LoVo (cell line): ENCODE measurements at regions not wholly inside any gene's neighbourhood (a gene's known extent, or its start where the extent isn't known, plus 50 kb on each side); places are given as distances from the start of the nearest gene placed in this dataset.
"Not testable (repeated sequence)": the region's sequence is repeated elsewhere in the genome, so short reads cannot be mapped to it uniquely, and the experiment has no call there.

Experiments
- DNase-seq: peaks from one replicate; pipeline ENCODE4 v3.0.0-alpha.2; 2016; ENCODE audit warnings: low spot score

DNA sequence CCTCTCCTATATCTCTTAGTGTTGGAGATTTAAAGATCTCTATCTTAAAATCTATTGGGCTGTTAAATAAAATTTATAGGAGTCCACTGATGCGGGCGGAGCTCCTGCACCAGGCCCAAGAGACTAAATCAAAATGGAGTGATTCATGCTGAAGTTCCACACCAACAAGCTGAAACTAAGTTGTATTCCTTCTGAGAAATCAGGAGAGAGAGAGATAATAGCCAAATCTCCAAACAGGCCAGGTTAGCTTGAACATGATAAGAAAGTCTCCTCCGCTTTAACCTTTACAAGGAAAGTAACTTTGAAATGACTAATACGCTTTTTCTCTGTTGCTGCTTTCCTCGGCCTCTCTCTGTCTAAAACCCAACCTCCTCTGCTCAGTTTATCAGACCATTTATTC is 241.9 kb upstream of the NBEA start:
- no peak for DNase-seq

DNA sequence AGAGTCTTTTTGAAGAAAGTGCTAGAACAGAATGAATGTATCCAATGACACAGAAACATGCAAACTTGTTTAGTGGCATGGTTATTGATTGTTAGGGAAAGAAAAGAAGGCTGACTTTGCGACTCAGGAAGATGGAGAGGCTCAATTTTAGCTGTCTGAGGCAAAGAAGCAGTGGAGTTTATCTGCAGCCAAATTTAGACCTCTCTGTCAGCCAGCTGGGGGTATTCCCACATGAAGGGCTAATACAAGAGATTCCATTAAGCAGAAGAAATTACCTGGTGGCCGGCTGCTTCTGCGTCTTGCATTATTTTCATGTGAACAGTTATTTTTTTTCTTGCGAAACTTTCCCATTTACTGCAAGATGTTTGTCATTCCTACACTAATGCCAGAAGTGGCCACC is 240.2 kb upstream of the NBEA start:
- no peak for DNase-seq

DNA sequence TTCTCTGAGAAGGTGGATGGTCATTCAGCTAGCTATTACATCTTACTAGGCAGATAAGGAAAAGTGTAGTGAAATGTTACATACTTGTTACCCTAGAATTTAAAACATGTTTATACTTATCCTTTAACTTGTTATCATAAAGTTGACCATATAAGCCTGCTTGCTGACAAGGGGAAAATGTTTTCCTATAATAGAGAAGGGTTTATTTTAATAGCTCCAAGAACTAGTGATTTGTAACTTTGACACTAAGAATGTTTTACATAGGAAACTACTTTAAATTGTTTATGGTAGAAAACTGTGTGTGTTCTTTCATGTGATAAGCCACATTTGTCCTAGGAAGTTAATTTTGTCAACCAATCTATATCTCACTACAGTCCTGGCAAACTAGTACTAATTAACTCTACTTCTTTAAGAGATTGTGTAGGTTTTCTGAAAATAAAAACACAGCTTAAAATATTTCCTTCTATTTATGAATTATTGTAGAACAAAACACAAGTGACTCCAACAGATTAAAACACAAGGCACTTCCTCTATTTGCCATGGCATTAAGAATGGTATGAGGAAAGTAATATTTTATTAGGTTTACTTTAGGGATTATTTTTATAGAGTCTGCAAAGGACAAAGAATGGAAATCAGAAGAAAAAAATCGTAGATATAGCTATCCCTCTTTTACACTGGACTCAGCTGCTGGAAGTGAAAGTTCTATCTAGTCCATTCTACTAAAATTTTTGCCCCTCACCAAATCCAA is 233.3 kb upstream of the NBEA start:
- peak; percentile 9 for DNase-seq

DNA sequence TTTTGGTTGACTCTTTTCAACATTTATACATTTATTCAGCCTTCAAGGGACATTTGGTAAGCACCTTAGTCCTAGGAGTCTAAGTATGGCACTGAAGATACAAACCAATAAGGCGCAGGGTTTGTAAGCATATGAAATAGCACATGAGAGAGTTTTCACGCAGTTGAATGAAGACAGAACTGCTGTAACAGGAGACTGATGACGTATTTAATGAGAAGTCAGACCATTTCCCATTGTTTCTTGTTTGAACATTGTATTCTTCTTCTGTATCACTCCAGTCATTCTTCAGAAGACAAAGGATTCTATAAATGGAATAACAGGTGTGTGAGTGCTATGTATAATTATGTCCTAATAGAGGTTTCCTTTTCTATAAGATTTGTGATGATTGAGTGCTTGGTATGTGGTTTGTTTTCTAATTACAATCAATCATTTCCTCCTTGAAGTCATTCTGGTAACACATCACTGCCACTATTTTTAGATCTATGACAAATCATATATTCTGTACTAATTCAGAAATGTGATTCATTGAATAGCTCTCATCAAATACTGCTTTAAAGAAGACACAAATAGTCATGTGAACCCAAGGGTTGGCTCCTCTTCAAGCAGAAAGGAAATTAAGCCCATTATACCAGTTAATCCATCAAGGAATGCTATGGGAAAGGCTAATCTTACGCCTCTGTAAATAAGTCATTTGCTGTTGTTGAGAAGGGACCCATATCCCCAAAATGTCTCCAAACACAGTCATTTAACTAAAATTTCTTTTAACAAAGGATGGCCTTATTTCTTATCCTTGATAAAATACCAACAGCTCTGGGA is 222.8 kb upstream of the NBEA start:
- no peak for DNase-seq

GRCh38 chr13:34720618-34721017 is 221.5 kb upstream of the NBEA start:
- no peak for DNase-seq

DNA sequence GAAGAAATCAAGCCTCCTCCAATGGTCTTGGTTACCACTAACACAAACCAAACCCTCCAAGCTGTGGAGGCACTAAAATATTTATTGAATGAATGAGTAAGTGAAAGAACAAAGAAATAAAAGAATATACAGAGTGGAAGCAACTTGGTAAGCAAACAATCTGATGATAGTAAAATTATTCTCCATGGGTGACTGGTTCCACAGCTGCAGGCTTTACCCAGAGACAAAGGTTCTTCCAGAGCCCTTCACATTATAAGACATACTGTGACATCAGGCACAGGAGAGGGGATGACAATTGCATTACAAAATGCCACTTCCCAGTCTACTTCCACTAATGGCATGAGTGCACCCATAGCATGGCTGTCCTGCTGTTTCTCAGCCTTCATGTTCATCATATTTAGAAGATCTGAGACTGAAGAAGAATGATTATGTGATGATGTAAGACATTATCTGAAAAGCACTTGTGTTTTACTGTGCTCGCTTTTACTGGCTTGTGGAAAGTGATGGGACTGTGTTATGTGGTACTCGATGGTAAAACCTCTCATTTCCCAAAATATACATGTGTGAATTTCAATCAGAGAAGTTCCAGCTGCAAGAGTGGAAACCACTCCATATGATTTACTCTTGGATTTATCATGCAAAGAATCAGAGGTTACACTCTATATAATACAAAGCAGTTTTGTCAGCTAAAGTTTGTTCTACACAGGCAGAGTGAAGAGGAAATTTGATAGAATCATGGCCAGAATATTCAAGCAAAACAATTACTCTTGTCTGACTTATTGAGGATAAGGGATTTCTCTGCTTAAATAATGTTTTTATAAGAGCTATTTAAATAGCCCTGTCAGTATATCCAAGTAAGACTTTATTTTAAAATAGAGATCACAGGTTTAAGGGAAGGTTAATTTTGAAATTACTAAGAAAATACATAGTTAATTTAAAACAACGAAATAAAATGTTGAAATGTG is 220.2 kb upstream of the NBEA start:
- no peak for DNase-seq

DNA sequence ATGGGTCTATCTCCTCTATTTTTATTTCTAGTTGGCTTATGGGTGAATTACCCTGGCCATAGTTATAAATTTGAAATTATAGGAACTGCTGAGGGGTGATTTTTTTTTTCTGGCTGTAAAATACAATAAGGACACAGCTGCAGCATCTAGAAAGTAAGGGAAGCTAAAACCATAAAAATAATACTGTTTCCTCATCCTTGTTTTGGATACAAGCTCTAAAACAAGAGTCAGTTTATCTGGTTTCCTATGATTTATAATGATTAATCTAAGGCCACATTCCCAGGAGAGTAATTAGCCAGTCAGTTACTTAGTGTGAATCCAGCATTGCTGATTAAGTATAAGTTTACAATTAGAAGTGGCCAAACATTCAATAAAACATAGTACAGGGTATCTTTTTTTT is 219.1 kb upstream of the NBEA start:
- DNase-seq = no peak

GRCh38 chr13:34730961-34731360 is 211.1 kb upstream of the NBEA start:
- no peak for DNase-seq

- no peak for DNase-seq
These were observed 210.6 kb upstream of the NBEA start for GRCh38 chr13:34731486-34731885.

DNA sequence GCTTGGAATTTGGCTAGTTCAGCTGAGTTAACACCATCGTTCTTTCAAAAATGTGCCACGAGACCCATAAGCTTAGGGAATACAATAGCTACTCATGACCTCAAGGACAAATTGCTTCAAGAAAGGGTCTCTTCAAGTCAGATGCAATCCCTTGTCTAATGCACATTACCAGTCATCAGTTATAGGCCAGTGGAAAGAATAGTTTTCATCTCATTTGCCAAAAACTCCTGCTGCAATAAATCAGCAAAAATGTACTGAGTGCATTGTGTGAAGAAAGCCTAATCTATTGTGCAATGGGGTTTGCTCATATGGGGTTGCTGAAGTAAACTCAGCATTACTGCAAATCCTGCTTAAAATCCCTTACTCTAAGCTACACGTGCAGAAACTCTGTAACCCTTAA is 208.3 kb upstream of the NBEA start:
- DNase-seq = no peak

DNA sequence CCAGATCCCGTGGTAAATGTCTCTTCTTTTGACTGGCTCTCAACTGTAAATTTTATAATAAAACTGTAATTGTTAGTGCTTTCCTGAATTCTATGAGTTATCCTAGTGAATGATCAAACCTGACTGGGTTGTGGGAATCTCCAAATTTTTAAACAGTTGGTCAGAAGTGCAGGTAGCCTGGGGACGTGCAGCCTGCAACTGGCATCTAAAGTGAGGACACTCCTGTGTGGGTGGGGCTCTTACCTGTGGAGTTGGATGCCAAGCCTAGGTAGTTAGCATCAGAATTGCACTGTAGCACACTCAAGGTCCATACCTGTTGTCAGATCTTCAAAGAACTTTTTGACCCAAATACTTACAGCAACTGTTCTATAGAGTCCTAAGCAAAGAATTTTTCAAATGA is 207.1 kb upstream of the NBEA start:
- no peak for DNase-seq

GRCh38 chr13:34738254-34738992 is 203.6 kb upstream of the NBEA start:
- DNase-seq = no peak

DNA sequence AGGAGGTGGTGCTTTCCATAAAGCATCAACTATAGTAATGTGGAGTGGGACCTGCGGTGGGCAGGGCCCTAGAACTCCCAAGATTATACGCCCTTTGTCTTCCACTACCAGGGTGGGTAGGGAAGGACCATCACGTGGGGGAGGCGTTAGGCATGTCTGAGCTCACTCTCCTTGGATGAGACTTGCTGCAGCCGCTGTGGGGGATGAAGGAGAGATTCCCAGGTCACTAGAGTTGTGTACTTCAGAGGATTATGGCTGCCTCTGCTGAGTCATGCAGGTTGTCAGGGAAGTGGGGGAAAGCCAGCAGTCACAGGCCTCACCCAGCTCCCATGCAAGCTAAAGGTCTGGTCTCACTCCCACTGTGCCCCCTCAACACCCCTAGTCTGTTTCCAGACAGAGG is 195.0 kb upstream of the NBEA start:
- DNase-seq = not testable (repeated sequence)

- DNase-seq = no peak
These were observed 194.6 kb upstream of the NBEA start for GRCh38 chr13:34747507-34747906.

DNA sequence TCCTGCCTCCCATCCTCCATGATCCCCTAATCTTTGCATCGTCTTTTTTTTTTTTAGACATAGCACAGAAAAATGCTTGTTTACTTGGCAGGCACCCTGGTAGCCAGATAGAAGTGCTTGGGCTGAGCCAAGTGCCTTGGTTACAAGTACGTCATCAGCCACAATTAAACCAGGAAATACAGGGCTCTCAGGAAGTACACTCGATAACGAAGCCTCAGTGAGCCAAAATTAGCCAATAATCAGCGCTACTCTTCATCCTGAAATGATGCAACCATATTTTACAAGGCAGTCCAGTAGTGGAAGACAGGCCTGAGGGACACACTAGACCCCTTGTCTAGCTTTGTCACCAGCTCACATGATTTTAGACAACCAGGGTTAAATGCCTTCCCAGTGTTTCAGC is 194.0 kb upstream of the NBEA start:
- no peak for DNase-seq

- no peak for DNase-seq
These were observed 193.5 kb upstream of the NBEA start for GRCh38 chr13:34748596-34748995.

- DNase-seq = no peak
These were observed 193.0 kb upstream of the NBEA start for GRCh38 chr13:34749046-34749445.

DNA sequence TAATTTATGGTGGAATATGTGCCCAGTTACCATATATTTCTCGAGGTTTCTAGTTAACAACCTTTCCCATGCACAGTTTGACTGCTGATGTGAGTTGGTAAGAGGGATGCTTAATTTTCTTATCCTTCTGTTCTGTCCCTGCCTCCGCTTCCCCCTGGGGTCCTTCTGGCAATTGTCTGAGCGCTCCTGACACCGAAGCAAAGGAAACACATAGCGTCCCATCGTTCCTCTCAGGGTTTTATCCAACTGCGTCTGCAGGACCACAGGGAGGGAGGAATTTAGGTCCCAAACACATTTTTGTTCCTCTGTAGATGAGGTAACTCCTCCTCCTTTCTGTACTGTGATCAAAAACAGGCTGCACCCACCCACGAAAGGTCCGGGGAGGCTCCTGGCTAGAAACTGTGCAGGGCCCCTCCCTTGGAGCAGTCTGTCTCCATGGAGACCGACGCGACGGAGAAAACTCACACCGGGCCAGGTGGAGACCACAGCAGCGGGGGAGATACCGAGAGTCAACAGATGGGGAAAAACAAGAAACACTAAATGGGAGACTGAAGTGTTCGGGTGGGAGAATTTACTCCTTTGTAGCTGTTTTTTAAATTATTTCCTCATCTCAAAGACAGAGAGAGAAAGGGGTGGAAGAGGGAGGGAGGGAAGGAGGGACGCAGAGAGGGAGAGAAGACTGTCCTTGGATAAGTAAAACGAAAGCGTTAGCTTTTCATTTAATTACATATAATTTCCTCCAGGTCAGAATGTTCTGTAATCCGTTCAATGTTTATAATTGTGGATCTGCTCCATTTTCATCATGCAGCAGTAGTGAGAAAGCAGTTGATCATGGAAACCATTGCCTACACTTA is 191.8 kb upstream of the NBEA start:
- no peak for DNase-seq

- DNase-seq = no peak
These were observed 191.0 kb upstream of the NBEA start for GRCh38 chr13:34751044-34751443.

- no peak for DNase-seq
These were observed 190.6 kb upstream of the NBEA start for GRCh38 chr13:34751492-34751891.
